GM12873 (cell line): ENCODE measurements at regions not wholly inside any gene's neighbourhood (a gene's known extent, or its start where the extent isn't known, plus 50 kb on each side); places are given as distances from the start of the nearest gene placed in this dataset.

Experiments
- TF ChIP-seq, protein P1 (sequence below): IDR thresholded peaks from 2 replicates; pipeline ENCODE4 v1.5.1; 2012; ENCODE audit warnings: low read depth, mild to moderate bottlenecking, moderate library complexity, low read length, control low read depth; ENCODE audit not compliant: insufficient read depth; ENCODE audit errors: missing control alignments

DNA sequence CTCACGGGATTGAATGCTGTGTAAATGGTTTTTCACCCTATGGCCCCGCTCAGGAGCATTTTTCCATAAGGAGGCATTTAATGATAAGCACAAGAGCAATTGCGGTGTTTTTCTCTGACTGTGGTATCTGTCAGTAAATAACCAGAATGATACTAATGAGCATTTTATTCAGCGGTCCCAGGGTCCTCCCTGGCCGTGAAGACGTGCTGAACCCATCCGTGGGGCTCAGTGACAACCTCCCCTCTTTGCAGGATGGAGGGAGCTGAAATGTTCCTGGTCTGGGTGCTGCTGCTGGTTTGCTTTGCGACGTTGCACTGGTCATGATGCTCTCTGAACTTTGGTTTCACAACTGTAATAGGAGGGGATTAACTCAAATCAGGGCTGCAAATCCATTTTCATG lies 625.6 kb downstream of the AACS start:
- TF ChIP-seq, protein P1, sequence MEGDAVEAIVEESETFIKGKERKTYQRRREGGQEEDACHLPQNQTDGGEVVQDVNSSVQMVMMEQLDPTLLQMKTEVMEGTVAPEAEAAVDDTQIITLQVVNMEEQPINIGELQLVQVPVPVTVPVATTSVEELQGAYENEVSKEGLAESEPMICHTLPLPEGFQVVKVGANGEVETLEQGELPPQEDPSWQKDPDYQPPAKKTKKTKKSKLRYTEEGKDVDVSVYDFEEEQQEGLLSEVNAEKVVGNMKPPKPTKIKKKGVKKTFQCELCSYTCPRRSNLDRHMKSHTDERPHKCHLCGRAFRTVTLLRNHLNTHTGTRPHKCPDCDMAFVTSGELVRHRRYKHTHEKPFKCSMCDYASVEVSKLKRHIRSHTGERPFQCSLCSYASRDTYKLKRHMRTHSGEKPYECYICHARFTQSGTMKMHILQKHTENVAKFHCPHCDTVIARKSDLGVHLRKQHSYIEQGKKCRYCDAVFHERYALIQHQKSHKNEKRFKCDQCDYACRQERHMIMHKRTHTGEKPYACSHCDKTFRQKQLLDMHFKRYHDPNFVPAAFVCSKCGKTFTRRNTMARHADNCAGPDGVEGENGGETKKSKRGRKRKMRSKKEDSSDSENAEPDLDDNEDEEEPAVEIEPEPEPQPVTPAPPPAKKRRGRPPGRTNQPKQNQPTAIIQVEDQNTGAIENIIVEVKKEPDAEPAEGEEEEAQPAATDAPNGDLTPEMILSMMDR = no peak

DNA sequence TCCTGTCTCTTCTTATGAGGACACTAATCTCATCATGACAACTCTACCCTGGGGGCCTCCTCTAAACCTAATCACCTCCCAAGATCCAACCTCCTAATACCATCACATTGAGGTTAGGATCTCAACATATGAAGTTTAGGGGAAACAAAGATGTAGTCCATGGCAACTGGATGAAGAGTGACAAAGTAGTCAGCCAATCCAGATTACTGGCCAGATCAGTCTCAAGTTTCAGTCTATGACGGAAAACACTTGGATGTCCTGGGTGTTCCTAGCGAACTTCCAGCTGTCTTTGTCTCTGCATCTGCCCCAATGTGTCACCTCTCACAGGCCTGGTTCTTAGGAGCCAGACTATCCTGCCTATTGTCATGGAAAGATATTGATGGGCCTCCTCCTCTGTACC lies 630.8 kb downstream of the AACS start:
- TF ChIP-seq, protein P1 = no peak

DNA sequence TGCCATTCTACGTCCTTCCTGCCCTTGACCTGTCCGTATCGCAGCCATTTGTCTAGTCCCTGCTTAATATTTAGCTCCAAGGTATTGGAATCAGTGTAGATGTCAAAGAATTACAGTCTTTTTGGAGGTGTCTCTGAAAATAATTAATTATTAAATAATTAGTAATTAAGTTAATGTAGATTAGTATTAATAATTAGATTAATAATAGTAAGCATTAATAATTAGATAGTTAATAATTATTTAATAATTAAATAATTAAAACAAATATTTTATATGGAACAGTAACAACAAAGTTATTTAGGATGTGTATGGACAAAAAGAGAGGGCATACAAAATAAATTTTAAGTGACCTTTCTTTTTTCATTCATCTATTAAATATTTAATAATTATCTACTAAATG lies 639.6 kb downstream of the AACS start:
- TF ChIP-seq, protein P1 = no peak

DNA sequence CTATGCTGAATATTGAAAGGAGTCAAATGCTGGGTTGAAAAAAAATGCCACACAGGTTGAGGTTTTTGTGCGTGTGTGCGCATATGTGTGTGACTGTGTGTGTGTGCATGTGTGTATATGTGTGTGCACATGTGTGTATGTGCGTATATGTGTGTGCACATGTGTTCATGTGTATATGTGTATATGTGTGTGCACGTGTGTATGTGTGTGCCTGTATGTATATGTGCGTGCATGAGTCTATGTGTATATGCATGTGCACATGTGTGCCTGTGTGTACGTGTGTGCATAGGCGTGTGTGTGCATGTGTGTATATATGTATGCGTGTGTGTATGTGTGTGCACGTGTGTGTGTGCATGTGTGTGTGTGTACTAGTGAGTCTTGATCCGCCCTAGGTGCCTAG lies 655.7 kb downstream of the AACS start:
- TF ChIP-seq, protein P1 = no peak

DNA sequence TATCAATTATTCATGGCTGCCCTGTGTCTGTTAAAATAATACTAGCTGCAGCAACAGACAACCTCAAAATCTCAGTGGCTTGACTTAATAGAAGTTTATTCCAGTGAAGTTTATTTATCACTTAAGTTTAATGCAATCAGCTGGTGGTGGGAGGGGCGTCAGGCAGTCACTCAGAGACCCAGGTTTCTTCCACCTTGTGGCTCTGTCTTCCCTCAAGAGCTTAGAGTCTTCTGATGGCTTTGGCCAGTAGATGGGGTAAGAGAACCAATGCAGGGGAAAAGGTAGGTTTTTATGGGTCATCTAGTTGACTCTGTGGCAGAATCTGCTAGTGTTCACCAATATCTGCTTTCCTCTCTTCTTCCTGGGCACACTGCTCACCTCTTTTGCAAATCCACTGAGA lies 668.9 kb downstream of the AACS start:
- TF ChIP-seq, protein P1 = peak; percentile 3

DNA sequence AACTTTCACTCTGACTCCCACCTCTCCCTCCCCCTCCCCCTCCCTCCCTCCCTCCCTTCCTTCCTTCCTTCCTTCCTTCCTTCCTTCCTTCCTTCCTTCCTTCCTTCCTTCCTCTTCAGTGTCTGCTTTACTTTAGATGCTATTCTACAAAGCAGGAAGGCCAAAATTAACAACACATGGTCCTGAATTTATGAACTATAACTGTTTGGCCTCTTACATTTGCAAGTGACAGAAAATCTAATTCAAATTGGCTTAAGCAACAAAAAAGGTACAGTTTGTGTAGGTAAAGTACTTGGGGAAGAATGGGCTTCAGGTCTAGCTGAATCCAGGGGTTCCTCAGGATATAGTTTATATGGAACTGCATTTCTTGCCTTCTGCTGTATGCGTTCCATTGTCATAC lies 673.0 kb downstream of the AACS start:
- TF ChIP-seq, protein P1 = no peak

DNA sequence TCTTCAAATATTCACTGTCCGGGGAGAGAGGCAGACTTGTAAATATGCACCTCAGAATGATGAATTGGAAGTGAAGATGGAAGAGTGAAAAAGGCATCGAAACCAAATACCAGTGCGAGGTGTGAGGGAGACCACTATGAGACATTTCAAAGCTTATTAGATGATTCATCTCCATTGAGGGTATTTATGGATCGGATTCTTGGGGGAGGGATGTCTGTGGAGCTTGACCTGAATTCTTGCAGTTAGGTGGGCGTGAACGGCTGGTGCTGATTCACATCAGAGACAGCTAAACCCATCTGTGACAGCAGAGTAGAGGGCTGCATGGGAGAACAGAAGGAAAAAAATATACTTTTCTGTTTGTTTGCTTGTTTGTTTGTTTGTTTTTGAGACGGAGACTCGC lies 677.2 kb downstream of the AACS start:
- TF ChIP-seq, protein P1 = no peak
